GM21528 (cell line): ENCODE measurements at regions not wholly inside any gene's neighbourhood (a gene's known extent, or its start where the extent isn't known, plus 50 kb on each side); places are given as distances from the start of the nearest gene placed in this dataset.
"Not testable (repeated sequence)": the region's sequence is repeated elsewhere in the genome, so short reads cannot be mapped to it uniquely, and the experiment has no call there.

Experiments
- ATAC-seq: cut with Tn5 transposase; IDR thresholded peaks from one replicate; pipeline ENCODE4 v1.9.1; 2021; ENCODE audit warnings: mild to moderate bottlenecking, moderate library complexity; ENCODE audit not compliant: unreplicated experiment, low FRiP score

DNA sequence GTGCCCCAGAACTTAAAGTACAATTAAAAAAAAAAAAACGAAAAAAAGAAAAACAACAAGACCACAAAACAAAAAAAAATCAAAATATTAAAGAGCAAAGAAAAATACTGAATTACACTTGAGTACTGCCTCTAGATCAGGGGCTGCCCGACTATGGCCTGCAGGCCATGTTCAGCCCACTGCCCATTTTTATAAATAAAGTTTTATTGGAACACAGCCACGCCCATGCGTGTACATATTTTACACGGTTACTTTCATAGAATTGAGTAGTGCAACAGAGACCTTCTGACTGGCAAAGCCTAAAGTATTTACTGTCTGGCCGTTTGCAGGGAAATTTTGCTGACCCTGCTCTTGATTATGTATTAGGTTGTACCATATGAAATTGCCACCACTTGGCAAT is 130.5 kb downstream of the ATXN3L start:
- no peak for ATAC-seq

DNA sequence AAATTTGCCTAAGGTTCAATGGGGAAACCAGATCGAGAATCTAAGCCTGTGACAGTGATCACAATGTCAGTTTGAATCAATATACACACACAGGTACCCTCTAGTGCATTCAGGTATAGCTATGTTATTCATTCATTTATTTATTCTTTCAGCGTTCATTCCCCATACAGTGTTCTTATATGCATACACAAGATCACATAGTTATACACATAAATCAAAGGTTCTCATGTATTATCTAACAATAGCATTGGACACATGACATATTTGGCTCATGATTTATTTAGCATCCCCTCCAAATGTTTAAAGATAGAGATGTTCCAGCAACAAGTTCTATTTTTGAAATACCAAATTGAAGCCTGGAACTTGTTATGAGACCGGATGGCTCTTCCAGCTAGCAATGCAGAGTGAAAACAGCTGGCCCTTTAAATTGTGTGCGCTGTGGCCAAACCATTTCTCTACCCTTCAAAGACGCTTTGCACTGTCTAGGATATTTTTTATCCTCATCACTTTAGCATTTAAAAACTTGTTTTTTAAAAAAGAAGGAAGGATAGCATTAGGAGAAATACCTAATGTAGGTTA is 131.0 kb downstream of the ATXN3L start:
- no peak for ATAC-seq

DNA sequence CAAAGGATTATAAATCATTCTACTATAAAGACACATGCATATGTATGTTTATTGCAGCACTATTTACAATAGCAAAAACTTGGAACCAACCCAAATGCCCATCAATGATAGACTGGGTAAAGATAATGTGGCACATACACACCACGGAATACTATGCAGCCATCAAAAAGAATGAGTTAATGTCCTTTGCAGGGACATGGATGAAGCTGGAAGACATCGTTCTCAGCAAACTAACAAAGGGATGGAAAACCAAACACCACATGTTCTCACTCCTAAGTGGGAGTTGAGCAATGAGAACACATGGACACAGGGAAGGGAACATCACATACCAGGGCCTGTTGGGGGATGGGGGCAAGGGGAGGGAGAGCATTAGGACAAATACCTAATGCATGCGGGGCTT is 133.2 kb downstream of the ATXN3L start:
- ATAC-seq = not testable (repeated sequence)

DNA sequence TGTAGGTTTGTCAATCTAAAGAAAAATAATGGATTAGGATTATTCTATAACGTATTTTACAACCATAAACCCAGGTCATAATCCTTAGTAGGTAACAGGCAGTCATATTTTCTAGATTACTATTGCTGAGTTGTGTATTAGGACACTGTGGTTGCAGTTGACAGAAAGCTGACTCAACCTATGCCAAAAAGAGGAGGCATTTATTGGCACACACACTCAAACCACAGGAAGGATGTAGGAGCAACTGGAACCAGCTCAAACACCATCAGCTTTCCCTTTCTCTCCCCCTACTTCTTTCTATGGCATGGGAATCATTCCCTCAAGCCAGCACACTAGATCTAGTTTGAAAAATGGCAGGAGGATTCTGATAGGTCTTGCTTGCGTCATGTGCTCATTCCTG is 136.4 kb upstream of the FAM9C start:
- no peak for ATAC-seq

DNA sequence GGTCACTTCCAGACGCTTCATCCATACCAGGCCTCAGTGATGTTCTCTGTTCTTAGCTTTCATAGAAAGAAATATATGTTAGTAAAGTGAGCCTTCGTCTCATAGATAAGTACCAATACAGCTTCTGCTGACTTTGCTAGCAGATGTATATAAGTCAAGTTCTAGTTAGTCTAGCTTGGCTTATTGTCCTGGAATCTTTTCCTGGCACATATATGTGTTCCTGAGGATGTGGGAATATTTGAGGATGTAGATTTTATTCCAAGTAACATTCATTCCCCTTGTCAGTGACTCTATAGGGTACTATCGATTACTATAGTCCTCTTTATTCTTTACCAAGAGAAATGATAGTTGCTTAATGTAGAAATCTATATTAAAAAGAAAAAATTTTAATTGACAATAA is 135.2 kb upstream of the FAM9C start:
- ATAC-seq = no peak

DNA sequence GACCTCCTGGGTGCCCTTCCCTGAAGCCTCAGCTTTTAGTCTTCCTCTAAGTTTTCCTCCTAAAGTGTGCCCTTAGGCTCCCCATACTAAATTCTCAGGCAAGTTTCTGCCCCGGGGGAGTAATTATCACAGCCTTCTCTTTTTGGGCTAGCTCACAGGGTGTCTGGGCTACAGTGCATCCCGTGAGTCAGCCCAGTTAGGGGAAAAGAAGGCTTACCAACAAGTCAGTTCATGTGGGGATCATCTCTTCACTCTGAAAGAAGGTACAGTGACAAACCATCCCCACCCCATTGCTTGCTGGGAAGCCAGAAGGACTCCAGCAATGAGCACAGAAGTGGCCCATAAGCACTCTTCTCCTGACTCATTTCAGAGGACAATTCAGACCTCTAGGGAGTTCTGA is 134.7 kb upstream of the FAM9C start:
- ATAC-seq = no peak

DNA sequence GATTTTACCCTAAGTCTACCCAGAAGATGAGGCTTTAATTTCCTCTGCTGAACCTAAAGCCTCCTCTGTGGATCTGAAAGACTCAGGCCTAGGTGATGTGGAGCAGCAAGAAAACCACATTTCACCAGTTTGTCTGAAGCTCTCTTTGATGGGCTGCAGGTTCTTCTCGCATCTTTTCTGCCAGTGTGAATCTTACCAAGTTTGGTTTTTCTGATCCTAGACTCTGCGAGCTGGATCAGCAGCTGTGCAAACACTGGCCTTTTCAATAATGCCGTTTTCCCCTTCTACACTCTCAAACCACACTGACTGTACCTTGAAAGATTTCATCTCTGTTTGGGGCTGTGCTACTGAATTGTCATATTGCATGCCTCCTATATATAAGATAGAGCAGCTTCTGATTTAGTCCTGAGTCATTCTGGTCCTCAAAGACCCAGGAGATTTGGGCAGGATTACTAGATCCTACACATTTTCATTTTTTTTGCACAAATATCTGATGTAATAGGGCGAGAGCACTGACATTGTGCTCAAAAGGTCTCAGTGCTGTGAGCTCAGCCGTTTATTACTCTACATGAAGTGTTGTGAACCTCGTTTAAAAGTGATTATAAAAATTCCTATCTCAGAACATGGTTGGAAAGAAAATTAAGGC is 133.6 kb upstream of the FAM9C start:
- ATAC-seq = no peak

DNA sequence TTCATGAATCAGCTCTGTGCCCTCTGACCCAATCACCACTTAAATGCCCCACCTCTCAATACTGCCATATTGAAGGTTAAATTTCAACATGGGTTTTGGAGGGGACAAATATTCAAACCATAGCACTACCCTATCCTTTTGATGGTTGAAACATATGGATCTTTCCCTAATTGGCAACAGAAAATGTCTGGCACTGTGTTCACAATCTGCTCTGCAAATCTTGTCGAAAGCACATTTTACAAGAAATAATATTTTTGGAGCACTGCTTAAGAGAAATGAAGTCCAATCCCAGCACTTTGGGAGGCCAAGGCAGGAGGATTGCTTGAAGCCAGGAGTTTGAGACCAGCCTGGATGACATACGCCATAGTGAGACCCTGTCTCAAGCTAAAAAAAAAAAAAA is 130.6 kb upstream of the FAM9C start:
- ATAC-seq = no peak

DNA sequence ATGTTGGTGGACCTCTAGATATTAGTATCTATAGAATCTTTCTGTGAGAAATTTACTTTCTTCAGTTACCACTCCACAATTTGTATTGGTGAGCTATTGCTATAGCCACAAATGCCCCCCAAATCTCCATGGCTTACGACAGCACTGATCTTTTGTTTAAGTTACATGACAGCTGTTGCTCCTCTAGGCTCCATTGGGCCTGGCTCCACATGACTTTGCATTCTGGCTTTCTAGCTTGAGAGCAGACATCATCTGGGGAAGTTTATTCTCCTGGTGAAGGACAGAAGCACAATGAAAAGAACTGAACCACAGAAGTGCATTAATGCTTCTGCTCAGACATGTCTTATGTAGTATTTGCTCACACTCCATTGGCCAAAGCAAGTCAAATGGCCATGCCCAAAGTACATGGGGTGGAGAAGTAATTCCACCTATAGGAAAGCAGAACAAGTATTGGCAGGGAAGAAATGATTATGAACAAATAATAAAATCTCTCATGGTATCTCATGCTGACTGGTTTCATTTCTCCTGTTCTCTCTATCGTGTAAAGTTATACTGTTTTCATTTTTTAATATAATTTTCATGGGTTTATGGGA is 126.6 kb upstream of the FAM9C start:
- no peak for ATAC-seq

DNA sequence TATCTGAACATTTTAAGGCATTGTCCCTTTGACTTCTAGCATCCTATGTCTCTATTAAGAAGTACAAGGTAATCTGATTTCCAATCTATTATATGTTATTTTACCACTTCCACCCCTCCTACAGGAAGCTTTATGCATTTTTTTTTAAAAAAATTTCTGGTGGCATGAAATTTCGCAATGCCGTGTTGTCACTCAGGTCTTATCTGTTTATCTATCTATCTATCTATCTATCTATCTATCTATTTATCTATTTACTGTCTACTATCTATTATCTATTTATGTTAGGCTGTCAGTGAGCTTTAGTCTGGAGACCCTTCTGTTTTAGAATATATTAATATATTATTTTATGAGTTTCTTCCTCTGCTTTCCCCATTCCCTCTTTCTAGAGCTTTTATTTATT is 125.3 kb upstream of the FAM9C start:
- ATAC-seq = no peak

DNA sequence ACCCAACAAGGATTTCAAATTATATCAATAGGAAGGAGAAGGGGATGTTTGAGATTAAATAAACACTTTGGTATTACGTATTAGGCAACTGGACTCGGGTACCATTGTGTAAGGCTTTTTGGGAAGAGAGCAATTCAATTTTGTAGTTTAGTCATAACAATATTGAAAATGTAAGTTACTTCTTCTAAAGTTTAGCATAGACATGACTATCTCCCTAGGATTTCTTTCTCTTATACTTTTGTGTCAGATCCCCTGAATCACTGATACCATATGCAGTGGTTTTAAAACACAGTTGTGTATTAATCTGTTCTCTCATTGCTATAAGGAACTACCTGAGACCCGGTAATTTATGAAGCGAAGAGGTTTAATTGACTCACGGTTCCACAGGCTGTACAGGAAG is 123.8 kb upstream of the FAM9C start:
- no peak for ATAC-seq

DNA sequence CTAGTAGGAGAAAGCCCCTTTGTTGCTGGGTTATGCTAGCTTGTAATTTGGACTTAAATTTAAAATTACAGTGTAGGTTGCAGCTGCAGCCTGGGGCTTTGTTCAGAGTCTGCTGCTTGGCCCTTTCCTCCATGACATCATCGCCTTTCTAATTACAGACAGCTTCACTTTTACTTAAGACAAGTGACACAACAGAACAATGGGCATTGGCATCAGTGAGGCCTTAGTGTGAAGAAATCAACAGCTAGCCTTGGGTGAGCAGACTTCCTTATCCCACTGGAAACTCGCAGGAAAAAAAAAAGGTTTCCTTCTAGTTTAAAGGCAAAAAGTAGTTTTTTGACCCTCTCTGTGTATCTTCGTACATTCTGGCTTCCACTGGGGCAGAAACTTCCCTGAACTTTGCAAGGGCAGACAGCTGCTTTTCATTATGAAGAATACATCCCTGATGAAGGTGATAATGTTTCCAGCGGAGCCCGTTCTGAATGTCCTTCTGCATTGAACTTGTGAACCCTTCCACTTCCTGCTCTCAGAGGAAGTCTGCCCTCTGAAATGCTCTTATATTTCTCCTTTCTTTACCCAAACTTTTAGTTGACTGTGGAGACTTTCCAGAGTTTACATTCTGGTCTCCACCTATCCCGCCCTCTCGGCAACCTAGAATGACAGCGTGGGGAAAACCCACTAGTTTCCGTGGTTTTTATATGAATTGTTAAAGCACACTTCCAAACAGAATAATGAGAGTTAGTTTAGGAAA is 123.2 kb upstream of the FAM9C start:
- ATAC-seq = no peak

DNA sequence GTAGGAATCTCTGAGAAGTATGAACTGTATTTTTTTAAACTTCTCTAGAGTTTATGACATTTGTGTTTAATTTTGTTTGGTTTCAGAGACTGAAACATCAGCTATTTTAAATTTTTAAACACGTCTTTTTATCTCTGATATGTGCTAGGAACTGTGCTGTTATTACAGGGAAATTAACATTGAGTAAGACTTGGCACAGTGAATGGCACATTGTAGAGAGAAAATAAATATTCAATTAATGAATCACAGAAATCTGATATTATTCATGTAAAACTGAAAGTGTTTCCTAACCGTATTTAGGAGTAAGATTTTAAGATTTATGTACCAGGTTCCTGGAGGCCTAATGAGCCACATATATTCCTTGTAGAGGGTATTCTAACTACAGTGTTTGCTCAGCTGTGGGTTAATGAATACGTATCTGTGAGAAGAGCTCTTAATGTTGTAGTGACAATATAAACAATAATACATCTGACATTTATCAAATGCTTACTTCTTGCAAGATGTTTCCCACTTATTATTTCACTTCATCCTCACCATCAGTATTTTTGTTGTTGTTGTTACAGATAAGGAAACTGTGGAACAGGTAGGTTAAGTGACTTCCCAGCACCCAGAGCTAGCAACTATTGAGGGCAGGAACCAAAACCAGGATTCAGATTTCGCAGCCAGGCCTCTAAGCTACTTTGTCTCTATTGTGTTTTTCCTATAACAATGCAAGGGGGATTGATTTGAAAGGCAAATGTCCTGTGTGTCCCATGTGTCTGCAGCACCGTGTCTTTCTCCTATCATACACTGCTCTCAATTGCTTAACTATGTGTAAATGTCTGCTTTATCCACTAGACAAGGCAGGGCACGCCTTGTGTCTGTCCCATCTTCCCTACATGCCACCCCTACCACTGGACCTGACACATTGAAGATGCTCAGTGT is 121.1 kb upstream of the FAM9C start:
- no peak for ATAC-seq

DNA sequence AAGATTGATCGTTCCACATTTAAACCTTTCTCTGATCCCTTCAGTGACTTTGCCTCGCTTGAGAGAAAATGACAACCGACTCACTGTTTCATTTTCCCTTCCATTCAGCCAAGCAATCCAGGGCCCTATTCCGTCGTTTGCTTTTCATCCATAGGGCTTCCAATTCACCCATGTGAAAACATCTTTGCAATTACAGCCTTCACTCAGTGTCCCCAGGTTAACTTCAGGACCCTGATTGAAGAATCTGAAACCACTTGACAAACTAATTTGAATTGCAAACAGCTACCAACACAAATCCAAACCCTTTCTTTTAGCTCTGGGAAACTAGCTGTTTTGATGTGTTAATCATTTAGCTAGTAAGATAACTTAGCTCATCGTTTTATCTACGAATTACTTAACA is 120.2 kb upstream of the FAM9C start:
- no peak for ATAC-seq

DNA sequence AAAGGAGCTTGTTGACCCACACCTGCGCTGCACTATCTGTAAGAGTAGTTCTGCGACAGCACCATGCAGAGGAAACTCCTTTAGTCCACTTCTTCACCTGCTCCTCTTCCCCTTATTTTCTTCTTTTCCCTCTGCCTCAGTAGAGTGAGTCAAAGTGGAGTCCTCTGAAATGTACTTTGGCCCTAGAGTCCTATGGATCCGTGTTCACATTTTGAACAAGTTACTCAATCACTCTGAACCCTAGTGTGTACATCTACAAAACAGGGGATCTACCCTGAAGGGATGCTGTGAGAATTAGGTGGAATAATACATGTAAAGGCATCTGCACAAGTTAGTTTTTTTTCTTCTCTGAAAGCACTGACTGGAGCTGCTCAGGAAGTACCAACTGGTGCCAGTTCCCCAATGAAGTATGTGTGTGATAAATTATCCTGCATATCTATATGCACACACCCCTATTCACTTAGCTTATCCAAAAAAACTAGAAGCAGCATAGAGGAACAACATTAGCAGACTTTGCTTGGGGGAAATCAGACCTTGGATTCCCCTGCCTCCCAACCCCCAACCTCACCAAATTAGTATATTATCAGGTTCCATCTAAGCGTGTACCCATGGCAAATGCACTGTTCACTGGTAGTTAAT is 118.5 kb upstream of the FAM9C start:
- ATAC-seq = no peak

DNA sequence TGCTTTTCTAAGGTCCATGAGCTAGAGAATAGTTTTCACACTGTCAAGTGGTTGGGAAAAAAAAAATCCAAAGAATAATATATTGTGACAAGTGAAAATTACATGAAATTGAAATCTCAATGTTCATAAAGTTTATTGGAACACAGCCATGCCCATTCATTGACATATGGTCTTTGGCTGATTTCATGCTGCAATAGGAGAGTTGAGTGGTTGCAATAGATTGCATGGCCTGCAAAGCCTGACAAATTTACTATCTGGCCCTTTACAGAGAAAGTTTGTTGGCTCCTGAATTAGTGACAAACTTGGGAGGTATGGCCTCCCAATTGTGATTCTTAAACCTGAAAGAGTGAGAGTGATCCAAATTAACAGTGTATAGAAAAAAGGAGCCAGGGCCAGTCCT is 115.5 kb upstream of the FAM9C start:
- no peak for ATAC-seq

DNA sequence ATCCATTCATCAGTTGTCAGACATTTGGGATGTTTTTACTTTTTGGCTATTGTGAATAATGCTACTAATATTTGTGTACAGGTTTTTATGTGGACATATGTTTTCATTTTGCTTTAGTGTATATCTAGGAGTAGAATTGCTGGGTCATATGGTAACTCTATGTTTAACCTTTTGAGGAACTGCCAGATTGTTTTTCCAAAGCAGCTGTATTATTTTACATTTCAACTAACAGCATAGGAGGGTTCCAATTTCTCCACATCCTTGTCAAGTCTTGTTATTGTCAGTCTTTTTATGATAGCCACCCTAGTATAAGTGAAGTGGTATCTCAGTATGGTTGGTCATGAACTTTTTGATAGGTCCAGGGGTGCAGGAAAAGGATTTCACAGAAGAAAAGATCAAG is 114.5 kb upstream of the FAM9C start:
- ATAC-seq = no peak

DNA sequence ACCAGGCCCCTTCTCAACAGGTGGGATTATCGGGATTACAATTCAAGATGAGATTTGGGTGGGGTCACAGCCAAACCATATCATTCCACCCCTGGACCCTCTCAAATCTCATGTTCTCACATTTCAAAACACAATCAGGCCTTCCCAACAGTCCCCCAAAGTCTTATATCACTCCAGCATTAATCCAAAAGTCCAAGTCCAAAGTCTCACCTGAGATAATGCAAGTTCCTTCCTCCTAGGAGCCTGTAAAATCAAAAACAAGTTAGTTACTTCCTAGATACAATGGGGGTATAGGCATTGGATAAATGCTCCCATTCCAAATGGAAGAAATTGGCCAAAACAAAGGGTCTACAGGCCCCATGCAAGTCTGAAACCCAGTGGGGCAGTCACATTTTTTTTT is 111.1 kb upstream of the FAM9C start:
- ATAC-seq = not testable (repeated sequence)

DNA sequence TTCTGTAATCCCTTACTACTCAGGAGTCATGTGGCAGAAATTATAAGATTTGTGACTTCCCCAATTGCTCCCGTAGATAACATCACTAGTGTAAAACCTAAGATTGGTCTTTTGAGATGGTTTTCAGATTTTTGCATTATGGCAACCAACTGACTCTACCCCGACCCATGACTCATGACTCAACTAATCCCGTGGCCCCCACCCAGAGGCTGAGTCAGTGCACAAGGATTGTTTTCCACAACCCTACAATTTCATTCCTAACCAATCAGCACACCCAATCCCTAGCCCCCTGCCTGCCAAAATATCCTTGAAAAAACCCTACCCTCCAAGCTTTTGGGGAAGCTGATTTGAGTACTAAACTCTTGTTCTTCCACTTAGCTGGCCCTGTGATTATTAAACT is 109.4 kb upstream of the FAM9C start:
- no peak for ATAC-seq

DNA sequence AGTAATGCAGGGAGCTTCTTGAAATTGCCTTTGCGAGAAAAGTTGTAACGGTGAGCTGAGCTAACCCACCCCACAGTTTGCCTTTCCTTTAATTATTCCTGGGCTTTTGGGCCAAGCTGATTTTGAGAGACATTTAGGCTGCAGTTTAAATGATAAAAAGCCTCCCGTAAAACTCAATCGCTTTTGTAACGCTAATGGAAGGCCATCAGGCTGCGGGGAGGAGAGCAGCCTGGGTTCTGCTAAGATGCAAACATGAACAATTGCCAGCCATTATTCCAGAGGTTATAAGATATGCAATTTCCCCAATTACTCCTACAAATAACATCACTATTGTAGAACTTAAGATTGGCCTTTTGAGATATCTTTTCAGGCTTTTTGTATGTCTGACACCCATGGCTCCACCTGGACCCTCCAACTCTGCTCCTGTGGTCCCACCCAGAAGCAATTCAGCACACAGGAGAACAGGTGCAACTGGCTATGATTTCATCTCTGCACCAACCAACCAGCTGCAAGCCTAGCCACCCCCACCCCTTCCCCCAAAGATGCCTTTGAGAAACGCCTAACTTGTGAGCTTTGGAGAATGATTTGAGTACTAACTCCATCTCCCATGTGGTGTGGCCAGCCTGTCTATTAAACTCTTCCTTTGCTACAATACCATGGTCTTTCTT is 108.2 kb upstream of the FAM9C start:
- ATAC-seq = no peak
